ENCODE measurements at regions not wholly inside any gene's neighbourhood (a gene's known extent, or its start where the extent isn't known, plus 50 kb on each side); places are given as distances from the start of the nearest gene placed in this dataset.

- DNase-seq: no peak
- CTCF ChIA-PET: interaction anchor here (1.8 kb wide), 1 partner anchor 13 kb away, joined by 7 read pairs; no protein-coding TSS in a partner anchor
These were observed 149.8 kb downstream of the PTPN20 start for GRCh38 chr10:47060993-47061500.

GRCh38 chr10:47061776-47062175, 150.5 kb downstream of the PTPN20 start:
- intact Hi-C loops (cut with micrococcal nuclease): no loop called here
- TF ChIP-seq CTCF (IDR thresholded peaks at IDR 0.05): no peak
- ATAC-seq: no peak

More at GRCh38 chr10:47060993-47061500, 149.8 kb downstream of the PTPN20 start:
- Mint-ChIP-seq H3K9me3 (no peaks in the 10 kb centered on the region), H3K4me1 (ENCODE audit: low read depth) (peaks cover 2% of the 10 kb centered on the region), H3K27me3 (no peaks in the 10 kb centered on the region), H3K4me3 (no peak overlapping the region), H3K27ac (no peak overlapping the region), H3K36me3 (ENCODE audit: low read depth) (no peaks in the 10 kb centered on the region)
- POLR2A ChIA-PET: no interaction called here
- intact Hi-C loops (cut with micrococcal nuclease): no loop called here
- no peak for ATAC-seq
- no peak for TF ChIP-seq CTCF (IDR thresholded peaks at IDR 0.05)

GRCh38 chr10:47062441-47063200, 151.4 kb downstream of the PTPN20 start:
- TF ChIP-seq CTCF (IDR thresholded peaks at IDR 0.05): no peak
- ChIA-PET CTCF (interaction anchor here (1.9 to 2.6 kb wide), 2 partner anchors 15 to 249 kb away, joined by 6 to 11 read pairs; no protein-coding TSS in a partner anchor), POLR2A (no interaction called here)
- Mint-ChIP-seq H3K4me3 (no peak overlapping the region), H3K27ac (no peak overlapping the region), H3K36me3 (ENCODE audit: low read depth) (no peaks in the 10 kb centered on the region), H3K27me3 (no peaks in the 10 kb centered on the region), H3K9me3 (no peaks in the 10 kb centered on the region), H3K4me1 (ENCODE audit: low read depth) (no peaks in the 10 kb centered on the region)
- no peak for ATAC-seq
- intact Hi-C loops (cut with micrococcal nuclease): no loop called here
- DNase-seq: no peak

More at GRCh38 chr10:47061776-47062175, 150.5 kb downstream of the PTPN20 start:
- no peak overlapping the region for H3K27ac Mint-ChIP-seq
- no peak for DNase-seq
- no peaks in the 10 kb centered on the region for H3K36me3 Mint-ChIP-seq (ENCODE audit: low read depth)
- no peak overlapping the region for H3K4me3 Mint-ChIP-seq
- no peaks in the 10 kb centered on the region for H3K4me1 Mint-ChIP-seq (ENCODE audit: low read depth)
- H3K27me3 Mint-ChIP-seq: no peaks in the 10 kb centered on the region
- no peaks in the 10 kb centered on the region for H3K9me3 Mint-ChIP-seq
- CTCF ChIA-PET: interaction anchor here (1.8 kb wide), 1 partner anchor 14 kb away, joined by 7 read pairs; no protein-coding TSS in a partner anchor
- POLR2A ChIA-PET: no interaction called here

- CTCF ChIA-PET: interaction anchor here (1.9 to 2.6 kb wide), 2 partner anchors 16 to 248 kb away, joined by 6 to 11 read pairs; no protein-coding TSS in a partner anchor
- H3K27ac Mint-ChIP-seq: no peak overlapping the region
- no peak for TF ChIP-seq CTCF (IDR thresholded peaks at IDR 0.05)
- no peak overlapping the region for H3K4me3 Mint-ChIP-seq
- POLR2A ChIA-PET: no interaction called here
- H3K36me3 Mint-ChIP-seq (ENCODE audit: low read depth): no peaks in the 10 kb centered on the region
- no peak for ATAC-seq
- H3K4me1 Mint-ChIP-seq (ENCODE audit: low read depth): no peaks in the 10 kb centered on the region
- no peaks in the 10 kb centered on the region for H3K27me3 Mint-ChIP-seq
- intact Hi-C loops (cut with micrococcal nuclease): no loop called here
- no peak for DNase-seq
- H3K9me3 Mint-ChIP-seq: no peaks in the 10 kb centered on the region
These were observed 152.6 kb downstream of the PTPN20 start for GRCh38 chr10:47063858-47064257.

- intact Hi-C loops (cut with micrococcal nuclease): no loop called here
- CTCF ChIA-PET: no interaction called here
- H3K36me3 Mint-ChIP-seq (ENCODE audit: low read depth): no peaks in the 10 kb centered on the region
These were observed 154.7 kb downstream of the PTPN20 start for GRCh38 chr10:47065903-47066302.

More at GRCh38 chr10:47065903-47066302, 154.7 kb downstream of the PTPN20 start:
- POLR2A ChIA-PET: no interaction called here
- Mint-ChIP-seq H3K4me3 (no peak overlapping the region), H3K9me3 (no peaks in the 10 kb centered on the region), H3K27ac (no peak overlapping the region), H3K27me3 (no peaks in the 10 kb centered on the region), H3K4me1 (ENCODE audit: low read depth) (no peaks in the 10 kb centered on the region)
- no peak for TF ChIP-seq CTCF (IDR thresholded peaks at IDR 0.05)
- ATAC-seq: no peak
- no peak for DNase-seq

Measured in activated CD8-positive, alpha-beta T cell treated with anti-CD3 and anti-CD28 coated beads for 36 hours (primary cell).